ENCODE measurements at regions not wholly inside any gene's neighbourhood (a gene's known extent, or its start where the extent isn't known, plus 50 kb on each side); places are given as distances from the start of the nearest gene placed in this dataset.

GRCh38 chr16:52677501-52677900, 130.6 kb upstream of the TOX3 start:
- no peak for TF ChIP-seq E2F4 (CRISPR knock-in tag; IDR thresholded peaks at IDR 0.05; ENCODE audit: borderline replicate concordance, low read depth)
- no peak for TF ChIP-seq CTCF (IDR thresholded peaks at IDR 0.05)
- TF ChIP-seq NR2C2 (CRISPR knock-in tag; IDR thresholded peaks at IDR 0.05) = no peak
- no peak for TF ChIP-seq ZNF263 (CRISPR knock-in tag; IDR thresholded peaks at IDR 0.05; ENCODE audit: low read depth)
- no peak for TF ChIP-seq RELA (CRISPR knock-in tag; IDR thresholded peaks at IDR 0.05; ENCODE audit: borderline replicate concordance)
- no peak for TF ChIP-seq ATF2 (CRISPR knock-in tag; IDR thresholded peaks at IDR 0.05; ENCODE audit: borderline replicate concordance, low read depth)
- TF ChIP-seq IRF1 (CRISPR knock-in tag; IDR thresholded peaks at IDR 0.05) = no peak
- TF ChIP-seq MYBL2 (CRISPR knock-in tag; IDR thresholded peaks at IDR 0.05) = no peak

All from WTC11 (cell line).